GM23338 (cell line): ENCODE measurements at regions not wholly inside any gene's neighbourhood (a gene's known extent, or its start where the extent isn't known, plus 50 kb on each side); places are given as distances from the start of the nearest gene placed in this dataset.

Source experiments
- CREB1 ChIP-seq: fragments of 250-450 bp; sonication (Bioruptor Pico); IDR thresholded peaks from 2 replicates; pipeline ENCODE4 v1.5.0; 2020; ENCODE audit warnings: low read depth, mild to moderate bottlenecking, moderate library complexity
- EZH2 ChIP-seq: fragments of 200-600 bp; sonication (generic); IDR thresholded peaks from one replicate; pipeline ENCODE4 v1.8.0; 2017; ENCODE audit warnings: antibody characterized with exemption, mild to moderate bottlenecking, low read depth; ENCODE audit not compliant: unreplicated experiment
- EZH2phosphoT487 ChIP-seq: fragments of 200-600 bp; sonication (generic); IDR thresholded peaks from one replicate; pipeline ENCODE4 v1.8.1; 2018; ENCODE audit warnings: antibody characterized with exemption; ENCODE audit not compliant: unreplicated experiment
- NANOG ChIP-seq: IDR thresholded peaks from 2 replicates; pipeline ENCODE4 v1.6.1; 2016; ENCODE audit warnings: antibody characterized with exemption, borderline replicate concordance
- POLR2AphosphoS5 ChIP-seq: IDR thresholded peaks from 2 replicates; pipeline ENCODE4 v1.6.1; 2016; ENCODE audit warnings: antibody characterized with exemption, low read depth
- ZNF331 ChIP-seq: fragments of 250-450 bp; sonication (Bioruptor Pico); IDR thresholded peaks from 2 replicates; pipeline ENCODE4 v1.5.0; 2020; ENCODE audit warnings: low read depth, mild to moderate bottlenecking, moderate library complexity
- TF ChIP-seq, protein P1 (sequence below), 2 experiments: fragments of 200-600 bp in 1 of 2; sonication (generic) in 1 of 2; conservative IDR thresholded peaks; 2 replicates each; pipeline versions ENCODE4 v1.5.1 to v1.6.1; 2016 to 2017; ENCODE audit warnings: antibody characterized with exemption in 2 of 2, low read depth in 2 of 2, mild to moderate bottlenecking in 2 of 2, moderate library complexity in 1 of 2
- TF ChIP-seq, protein P2 (sequence below): IDR thresholded peaks from one replicate; pipeline ENCODE4 v1.6.1; 2018; ENCODE audit warnings: antibody characterized with exemption; ENCODE audit not compliant: unreplicated experiment

- TF ChIP-seq, protein P1, sequence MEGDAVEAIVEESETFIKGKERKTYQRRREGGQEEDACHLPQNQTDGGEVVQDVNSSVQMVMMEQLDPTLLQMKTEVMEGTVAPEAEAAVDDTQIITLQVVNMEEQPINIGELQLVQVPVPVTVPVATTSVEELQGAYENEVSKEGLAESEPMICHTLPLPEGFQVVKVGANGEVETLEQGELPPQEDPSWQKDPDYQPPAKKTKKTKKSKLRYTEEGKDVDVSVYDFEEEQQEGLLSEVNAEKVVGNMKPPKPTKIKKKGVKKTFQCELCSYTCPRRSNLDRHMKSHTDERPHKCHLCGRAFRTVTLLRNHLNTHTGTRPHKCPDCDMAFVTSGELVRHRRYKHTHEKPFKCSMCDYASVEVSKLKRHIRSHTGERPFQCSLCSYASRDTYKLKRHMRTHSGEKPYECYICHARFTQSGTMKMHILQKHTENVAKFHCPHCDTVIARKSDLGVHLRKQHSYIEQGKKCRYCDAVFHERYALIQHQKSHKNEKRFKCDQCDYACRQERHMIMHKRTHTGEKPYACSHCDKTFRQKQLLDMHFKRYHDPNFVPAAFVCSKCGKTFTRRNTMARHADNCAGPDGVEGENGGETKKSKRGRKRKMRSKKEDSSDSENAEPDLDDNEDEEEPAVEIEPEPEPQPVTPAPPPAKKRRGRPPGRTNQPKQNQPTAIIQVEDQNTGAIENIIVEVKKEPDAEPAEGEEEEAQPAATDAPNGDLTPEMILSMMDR (conservative IDR thresholded peaks at IDR 0.05; ENCODE audit: low read depth in 2 of 2): no peak
- TF ChIP-seq EZH2phosphoT487 (no peak), POLR2AphosphoS5 (no peak), CREB1 (CRISPR knock-in tag) (no peak), EZH2 (no peak), ZNF331 (no peak), NANOG (no peak)
- TF ChIP-seq, protein P2, sequence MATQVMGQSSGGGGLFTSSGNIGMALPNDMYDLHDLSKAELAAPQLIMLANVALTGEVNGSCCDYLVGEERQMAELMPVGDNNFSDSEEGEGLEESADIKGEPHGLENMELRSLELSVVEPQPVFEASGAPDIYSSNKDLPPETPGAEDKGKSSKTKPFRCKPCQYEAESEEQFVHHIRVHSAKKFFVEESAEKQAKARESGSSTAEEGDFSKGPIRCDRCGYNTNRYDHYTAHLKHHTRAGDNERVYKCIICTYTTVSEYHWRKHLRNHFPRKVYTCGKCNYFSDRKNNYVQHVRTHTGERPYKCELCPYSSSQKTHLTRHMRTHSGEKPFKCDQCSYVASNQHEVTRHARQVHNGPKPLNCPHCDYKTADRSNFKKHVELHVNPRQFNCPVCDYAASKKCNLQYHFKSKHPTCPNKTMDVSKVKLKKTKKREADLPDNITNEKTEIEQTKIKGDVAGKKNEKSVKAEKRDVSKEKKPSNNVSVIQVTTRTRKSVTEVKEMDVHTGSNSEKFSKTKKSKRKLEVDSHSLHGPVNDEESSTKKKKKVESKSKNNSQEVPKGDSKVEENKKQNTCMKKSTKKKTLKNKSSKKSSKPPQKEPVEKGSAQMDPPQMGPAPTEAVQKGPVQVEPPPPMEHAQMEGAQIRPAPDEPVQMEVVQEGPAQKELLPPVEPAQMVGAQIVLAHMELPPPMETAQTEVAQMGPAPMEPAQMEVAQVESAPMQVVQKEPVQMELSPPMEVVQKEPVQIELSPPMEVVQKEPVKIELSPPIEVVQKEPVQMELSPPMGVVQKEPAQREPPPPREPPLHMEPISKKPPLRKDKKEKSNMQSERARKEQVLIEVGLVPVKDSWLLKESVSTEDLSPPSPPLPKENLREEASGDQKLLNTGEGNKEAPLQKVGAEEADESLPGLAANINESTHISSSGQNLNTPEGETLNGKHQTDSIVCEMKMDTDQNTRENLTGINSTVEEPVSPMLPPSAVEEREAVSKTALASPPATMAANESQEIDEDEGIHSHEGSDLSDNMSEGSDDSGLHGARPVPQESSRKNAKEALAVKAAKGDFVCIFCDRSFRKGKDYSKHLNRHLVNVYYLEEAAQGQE: no peak
Measured at GRCh38 chr1:232518349-232518748, 111.6 kb downstream of the SIPA1L2 start.
